NAMALWA (cell line): ENCODE measurements at regions not wholly inside any gene's neighbourhood (a gene's known extent, or its start where the extent isn't known, plus 50 kb on each side); places are given as distances from the start of the nearest gene placed in this dataset.
"Not testable (repeated sequence)": the region's sequence is repeated elsewhere in the genome, so short reads cannot be mapped to it uniquely, and the experiment has no call there.

Experiments
- DNase-seq: peaks from one replicate; pipeline ENCODE4 v3.0.0-alpha.2; 2015; ENCODE audit warnings: low spot score

- DNase-seq = no peak
Measured at GRCh38 chr2:77578354-77578753, 56.2 kb upstream of the LRRTM4 start.

DNA sequence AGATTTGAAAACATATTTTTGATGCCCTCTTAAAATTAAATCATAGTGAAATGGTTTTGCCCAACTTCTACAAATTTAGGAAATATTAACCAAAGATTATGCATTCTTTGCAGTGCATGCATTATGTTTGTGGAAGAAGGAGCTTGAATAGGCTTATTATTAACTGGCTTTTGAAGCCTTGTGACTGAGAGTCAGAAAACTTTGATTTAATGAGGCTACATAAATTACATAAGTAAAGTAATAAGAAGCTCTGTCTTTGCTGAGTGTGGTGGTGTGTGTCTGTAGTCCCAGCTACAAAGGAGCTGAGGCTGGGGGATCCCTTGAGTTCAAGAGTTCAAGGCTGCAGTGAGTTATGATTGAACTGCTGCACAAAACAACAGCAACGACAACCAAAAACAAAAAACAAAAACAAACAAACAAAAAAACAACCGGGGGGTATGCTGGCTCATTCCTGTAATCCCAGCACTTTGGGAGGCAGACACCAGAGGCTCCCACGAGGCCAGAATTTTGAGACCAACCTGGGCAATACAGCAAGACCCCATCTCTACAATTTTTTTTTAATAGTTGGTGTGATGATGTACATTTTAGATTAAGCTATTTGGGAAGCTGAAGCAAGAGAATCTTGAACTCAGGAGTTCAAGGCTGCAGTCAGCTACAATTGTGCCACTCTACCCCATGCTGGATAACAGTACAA, 57.0 kb upstream of the LRRTM4 start:
- no peak for DNase-seq

DNA sequence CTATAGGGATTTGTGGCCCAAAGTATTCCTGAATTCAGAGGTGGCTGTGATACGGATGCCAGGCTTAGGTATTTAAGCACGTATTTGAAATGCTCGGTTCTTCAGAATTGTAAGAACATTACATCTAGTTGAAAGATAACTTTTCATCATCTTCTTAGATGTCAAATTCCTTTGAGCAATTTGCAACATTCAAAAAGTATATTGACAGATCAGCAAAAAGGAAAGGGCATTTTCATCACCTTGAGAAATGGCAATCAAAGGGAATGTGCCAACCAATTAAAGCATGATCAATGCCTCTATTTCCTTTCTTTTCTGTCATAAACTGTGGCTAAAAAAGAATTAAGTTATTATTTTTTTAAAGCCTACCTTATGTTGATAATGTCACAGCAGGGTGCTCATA, 66.3 kb upstream of the LRRTM4 start:
- DNase-seq = no peak

- no peak for DNase-seq
Measured at GRCh38 chr2:77590298-77590917, 68.2 kb upstream of the LRRTM4 start.

DNA sequence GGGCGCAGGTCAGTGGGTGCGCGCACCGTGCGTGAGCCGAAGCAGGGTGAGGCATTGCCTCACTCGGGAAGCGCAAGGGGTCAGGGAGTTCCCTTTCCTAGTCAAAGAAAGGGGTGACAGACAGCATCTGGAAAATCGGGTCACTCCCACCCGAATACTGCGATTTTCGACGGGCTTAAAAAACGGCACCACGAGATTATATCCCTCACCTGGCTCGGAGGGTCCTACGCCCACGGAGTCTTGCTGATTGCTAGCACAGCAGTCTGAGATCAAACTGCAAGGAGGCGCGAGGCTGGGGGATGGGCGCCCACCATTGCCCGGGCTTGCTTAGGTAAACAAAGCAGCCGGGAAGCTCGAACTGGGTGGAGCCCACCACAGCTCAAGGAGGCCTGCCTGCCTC, 70.8 kb upstream of the LRRTM4 start:
- DNase-seq = not testable (repeated sequence)

DNA sequence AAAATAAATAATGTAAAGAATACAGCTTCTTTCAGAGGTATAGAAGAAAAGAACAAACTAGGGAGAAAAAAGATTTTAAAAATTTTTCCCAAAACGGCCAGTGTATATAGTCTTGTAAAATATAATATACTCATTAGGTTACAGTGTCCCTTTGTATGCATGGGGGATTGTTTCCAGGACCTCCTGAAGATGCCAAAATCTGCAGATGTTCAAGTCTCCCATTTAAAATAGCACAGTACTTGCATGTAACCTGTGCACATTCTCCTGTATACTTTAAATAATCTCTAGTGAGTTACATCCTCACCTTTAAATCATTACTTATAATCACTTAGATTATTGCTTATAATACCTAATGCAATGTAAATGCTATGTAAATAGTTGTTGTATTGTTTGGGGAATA, 80.6 kb upstream of the LRRTM4 start:
- no peak for DNase-seq

GRCh38 chr2:77604953-77605929, 83.1 kb upstream of the LRRTM4 start:
- no peak for DNase-seq

DNA sequence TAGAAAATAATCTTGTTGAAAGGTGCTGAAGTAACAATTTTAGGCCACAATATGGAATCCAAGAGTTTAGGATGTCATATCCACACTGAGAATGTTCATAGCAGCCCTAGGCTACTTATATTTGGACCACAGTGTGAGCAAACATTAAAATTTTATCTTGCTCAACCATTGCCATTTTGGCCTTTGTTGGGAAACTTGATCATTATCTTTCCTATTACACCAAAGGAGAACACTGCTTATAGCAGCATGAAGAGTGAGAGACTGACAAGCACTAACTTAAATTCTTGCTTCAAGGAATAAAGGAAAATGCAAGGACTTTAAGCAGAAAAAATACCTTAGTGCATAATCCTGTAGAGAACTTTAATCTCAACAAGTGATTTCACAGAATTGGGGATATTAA, 86.3 kb upstream of the LRRTM4 start:
- DNase-seq = no peak

DNA sequence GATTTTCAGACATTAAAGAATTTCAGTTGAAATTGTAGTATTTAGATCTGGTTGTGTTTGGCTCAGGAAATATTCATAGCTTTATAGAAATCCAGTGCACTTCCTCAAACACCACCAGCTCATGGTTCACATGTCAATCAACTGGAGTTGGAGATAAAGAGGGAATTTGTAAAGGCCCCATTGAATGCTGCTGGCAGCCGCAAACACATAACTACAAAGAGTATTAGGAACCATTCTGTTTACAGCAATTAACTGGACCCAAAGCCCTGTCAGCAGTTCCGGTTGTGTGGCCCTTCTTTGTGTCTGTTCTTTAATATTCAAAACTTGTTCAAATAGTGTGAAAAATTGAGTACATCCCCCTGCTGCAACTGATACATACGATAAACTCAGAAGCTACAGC, 107.4 kb upstream of the LRRTM4 start:
- no peak for DNase-seq

DNA sequence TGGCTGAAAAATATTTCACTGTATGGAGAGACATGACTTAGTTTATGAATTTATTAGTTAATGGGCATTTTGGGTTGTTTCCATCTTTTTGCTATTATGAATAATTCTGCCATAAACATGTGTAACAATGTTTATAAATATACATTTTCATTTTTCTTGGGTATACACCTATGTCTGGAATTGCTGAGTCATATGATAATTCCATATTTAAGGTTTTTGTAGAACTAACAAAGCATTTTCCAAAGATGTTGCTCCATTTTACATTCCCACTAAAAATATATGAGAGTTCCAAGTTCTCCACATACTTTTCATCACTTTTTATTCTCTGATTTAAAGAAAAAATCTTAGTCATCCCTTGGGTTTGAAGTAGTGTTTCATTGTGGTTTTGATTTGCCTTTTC, 108.8 kb upstream of the LRRTM4 start:
- DNase-seq = no peak

DNA sequence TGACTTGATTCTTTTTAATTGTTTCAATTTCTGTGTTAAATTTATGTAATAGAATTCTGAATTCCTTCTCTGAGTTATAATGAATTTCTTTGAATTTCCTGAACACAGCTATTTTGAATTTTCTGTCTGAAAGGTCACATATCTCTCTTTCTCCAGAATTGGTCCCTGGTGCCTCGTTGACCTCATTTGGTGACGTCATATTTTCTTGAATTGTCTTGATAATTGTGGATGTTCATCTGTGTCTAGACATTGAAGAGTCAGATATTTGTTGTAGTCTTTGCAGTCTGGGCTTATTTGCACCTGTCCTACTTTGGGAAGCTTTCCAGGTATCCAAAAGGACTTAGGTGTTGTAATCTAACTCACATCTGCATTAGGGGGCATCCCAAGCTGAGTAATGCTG, 111.4 kb upstream of the LRRTM4 start:
- DNase-seq = no peak

GRCh38 chr2:77640924-77641323, 118.7 kb upstream of the LRRTM4 start:
- no peak for DNase-seq

GRCh38 chr2:77642339-77642738, 120.2 kb upstream of the LRRTM4 start:
- no peak for DNase-seq

DNA sequence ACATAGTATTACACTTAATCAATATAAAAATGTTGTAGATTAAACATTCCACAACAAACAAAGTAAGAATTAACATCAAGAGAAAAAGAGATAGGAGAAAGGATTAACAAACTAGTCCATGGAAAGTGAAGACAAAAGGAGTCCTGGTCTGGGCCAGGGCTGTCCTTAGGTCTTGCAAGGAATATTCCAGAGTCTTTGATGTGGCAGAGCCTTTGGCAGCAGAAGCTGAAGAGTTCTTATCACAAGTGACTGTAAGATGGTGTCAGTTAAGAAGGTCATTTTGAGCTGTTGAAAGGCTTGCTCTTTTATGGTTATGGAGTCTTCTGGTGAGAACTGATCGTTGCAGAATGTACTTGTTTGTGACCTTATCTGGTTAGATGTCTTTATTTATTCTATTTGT, 127.7 kb upstream of the LRRTM4 start:
- DNase-seq = no peak

- DNase-seq = no peak
Measured at GRCh38 chr2:77652499-77652898, 130.3 kb upstream of the LRRTM4 start.

DNA sequence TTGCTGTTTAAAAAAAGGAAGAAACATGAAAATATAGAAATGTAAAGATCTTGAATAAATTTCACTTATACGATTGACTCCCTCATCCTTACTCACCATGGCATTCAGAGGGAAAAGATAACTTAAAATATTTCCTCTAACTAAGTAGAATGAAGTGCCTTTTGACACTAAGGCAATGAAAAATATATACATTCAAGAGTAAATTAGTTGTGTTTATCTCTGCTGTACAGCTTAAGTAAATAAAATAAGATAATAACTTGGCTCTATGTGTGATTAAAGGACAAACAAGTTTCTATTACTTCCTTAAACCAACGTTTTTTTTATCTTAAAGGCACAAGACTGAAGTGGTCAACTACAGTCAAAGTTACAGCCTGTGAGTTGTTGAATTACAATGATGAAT, 142.3 kb upstream of the LRRTM4 start:
- DNase-seq = no peak

DNA sequence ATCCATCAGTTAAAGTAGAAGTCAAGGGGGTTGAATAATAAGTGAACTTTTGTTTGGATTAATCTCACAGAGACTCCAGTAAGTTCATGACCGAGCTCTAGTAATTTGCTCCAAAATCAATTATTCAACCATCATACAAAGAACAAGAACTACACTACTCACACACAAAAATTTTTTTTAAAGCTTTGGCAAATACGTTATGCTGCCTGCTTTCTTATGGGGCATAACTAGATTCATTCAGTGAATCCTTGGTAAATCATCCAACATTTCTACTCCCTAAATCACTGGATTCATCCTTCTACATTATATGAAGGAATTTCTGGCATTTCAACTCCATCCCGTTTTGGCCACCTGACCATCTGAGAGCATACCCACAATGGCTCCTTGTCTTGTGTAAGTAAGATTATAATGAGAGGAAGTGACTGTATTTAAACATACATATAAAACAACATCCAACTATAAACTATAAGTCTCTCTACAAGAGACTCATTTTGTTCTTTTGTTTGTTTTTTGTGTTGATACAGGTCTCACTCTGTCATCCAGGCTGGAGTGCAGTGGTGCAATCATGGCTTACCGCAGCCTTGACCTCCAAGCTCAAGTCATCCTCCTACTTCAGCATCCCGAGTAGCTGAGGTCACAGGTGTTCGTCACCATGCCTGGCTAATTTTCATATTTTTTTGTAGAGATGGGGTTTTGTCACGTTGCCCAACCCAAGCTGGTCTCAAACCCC, 144.2 kb upstream of the LRRTM4 start:
- no peak for DNase-seq

GRCh38 chr2:77684543-77685319, 162.6 kb upstream of the LRRTM4 start:
- DNase-seq = not testable (repeated sequence)

GRCh38 chr2:77712601-77713000, 190.4 kb upstream of the LRRTM4 start:
- DNase-seq = no peak

- DNase-seq = no peak
Measured at GRCh38 chr2:77713412-77713811, 191.2 kb upstream of the LRRTM4 start.

DNA sequence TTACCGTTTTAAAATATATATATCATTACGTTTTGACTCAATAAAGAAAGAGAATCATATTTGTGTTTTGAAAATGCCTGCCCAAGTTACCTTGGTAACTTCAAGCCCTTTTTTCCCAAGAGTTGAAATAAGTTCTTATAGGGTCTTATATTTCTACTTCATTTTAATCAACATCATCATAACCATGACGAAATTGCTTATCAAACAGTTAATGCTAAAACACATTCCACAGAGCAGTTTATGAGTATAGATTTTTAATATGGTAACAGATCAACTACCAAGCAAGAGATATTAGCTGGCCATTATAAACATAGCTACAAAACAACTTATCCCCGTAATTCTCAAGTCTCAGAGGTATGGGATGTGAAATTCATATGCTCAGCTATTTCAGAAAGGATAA, 197.9 kb upstream of the LRRTM4 start:
- no peak for DNase-seq
